CD14-positive monocyte (primary cell): ENCODE measurements at regions not wholly inside any gene's neighbourhood (a gene's known extent, or its start where the extent isn't known, plus 50 kb on each side); places are given as distances from the start of the nearest gene placed in this dataset.
A peak's percentile ranks its signal among the peaks of the same experiment; 100 is the strongest.

Source experiments
- DNase-seq, 3 donors: peaks; one replicate each; pipeline ENCODE4 v3.0.0-alpha.2; 2011 to 2022
- H2AFZ ChIP-seq: 2 replicates; pipeline ENCODE4 v1.6.0; 2012; ENCODE audit warnings: mild to moderate bottlenecking, low read depth, low read length, inconsistent platforms; ENCODE audit not compliant: insufficient read depth, poor library complexity, severe bottlenecking
- H3K27ac ChIP-seq, 2 donors: 1 replicate in 1 of 2; 2 replicates in 1 of 2; pipeline ENCODE4 v1.5.1; 2012 to 2013; ENCODE audit warnings: low read length in 2 of 2, control low read depth in 1 of 2, inconsistent platforms in 1 of 2, low read depth in 1 of 2, mild to moderate bottlenecking in 1 of 2
- H3K27me3 ChIP-seq, 2 donors: one replicate each; pipeline versions ENCODE4 v1.6.0 to v1.6.1; 2011 to 2013; ENCODE audit warnings: low read length in 2 of 2; ENCODE audit not compliant: control insufficient read depth in 2 of 2, insufficient read depth in 2 of 2
- H3K36me3 ChIP-seq, 2 donors: replicated peaks in 1 of 2; 1 replicate in 1 of 2; 2 replicates in 1 of 2; pipeline versions ENCODE4 v1.5.1 to v1.6.1; 2012 to 2013; ENCODE audit warnings: low read length in 2 of 2, control low read depth in 1 of 2, inconsistent platforms in 1 of 2, mild to moderate bottlenecking in 1 of 2; ENCODE audit not compliant: insufficient read depth in 2 of 2, control insufficient read depth in 1 of 2
- H3K4me1 ChIP-seq, 2 donors: 1 replicate in 1 of 2; 2 replicates in 1 of 2; pipeline versions ENCODE4 v1.5.1 to v1.6.1; 2012 to 2013; ENCODE audit warnings: low read length in 2 of 2, control low read depth in 1 of 2, inconsistent platforms in 1 of 2, mild to moderate bottlenecking in 1 of 2, moderate library complexity in 1 of 2; ENCODE audit not compliant: insufficient read depth in 2 of 2, control insufficient read depth in 1 of 2
- H3K4me2 ChIP-seq: replicated peaks from 2 replicates; pipeline ENCODE3; 2012; ENCODE audit warnings: low read length, moderate library complexity, mild to moderate bottlenecking; ENCODE audit not compliant: poor library complexity, severe bottlenecking; ENCODE audit errors: extremely low read depth
- H3K4me3 ChIP-seq, 3 experiments: fragments of 200-600 bp in 1 of 3; sonication (generic) in 1 of 3; replicated peaks in 1 of 3; 1 replicate in 2 of 3; 2 replicates in 1 of 3; pipeline ENCODE4 v1.5.1; 2011 to 2013; ENCODE audit warnings: low read length in 3 of 3, mild to moderate bottlenecking in 3 of 3, control low read depth in 2 of 3, low read depth in 2 of 3, inconsistent platforms in 1 of 3, moderate library complexity in 1 of 3
- H3K79me2 ChIP-seq: 2 replicates; pipeline ENCODE4 v1.6.0; 2012; ENCODE audit warnings: mild to moderate bottlenecking, control low read depth, inconsistent platforms, low read length, moderate library complexity; ENCODE audit not compliant: insufficient read depth
- H3K9ac ChIP-seq: 2 replicates; pipeline ENCODE4 v1.6.0; 2017; ENCODE audit warnings: low read length, mild to moderate bottlenecking; ENCODE audit not compliant: insufficient read depth, poor library complexity, severe bottlenecking
- H3K9me3 ChIP-seq, 2 donors: replicated peaks in 1 of 2; 1 replicate in 1 of 2; 2 replicates in 1 of 2; pipeline versions ENCODE4 v1.5.1 to v1.6.1; 2012 to 2013; ENCODE audit warnings: low read length in 2 of 2, control low read depth in 1 of 2; ENCODE audit not compliant: control insufficient read depth in 1 of 2, insufficient read depth in 1 of 2
- H4K20me1 ChIP-seq: 2 replicates; pipeline ENCODE4 v1.6.0; 2012; ENCODE audit warnings: mild to moderate bottlenecking, low read length, control low read depth, moderate library complexity; ENCODE audit not compliant: insufficient read depth
- H3K27ac Mint-ChIP-seq, 7 donors: one replicate each; pipeline ENCODE4 v1.8.0; 2020; ENCODE audit warnings: mild to moderate bottlenecking in 7 of 7, mixed read lengths in 7 of 7, moderate library complexity in 6 of 7, inconsistent platforms in 2 of 7
- H3K27me3 Mint-ChIP-seq, 3 donors: one replicate each; pipeline ENCODE4 v1.8.0; 2021 to 2022; ENCODE audit warnings: low read depth in 3 of 3, mild to moderate bottlenecking in 3 of 3, mixed read lengths in 3 of 3, moderate library complexity in 3 of 3, inconsistent platforms in 1 of 3
- H3K36me3 Mint-ChIP-seq, 2 donors: one replicate each; pipeline ENCODE4 v1.8.0; 2020; ENCODE audit warnings: mixed read lengths in 2 of 2, inconsistent platforms in 1 of 2, mild to moderate bottlenecking in 1 of 2
- H3K4me1 Mint-ChIP-seq: one replicate; pipeline ENCODE4 v1.8.0; 2020; ENCODE audit warnings: mild to moderate bottlenecking, mixed read lengths
- H3K4me3 Mint-ChIP-seq, 2 donors: one replicate each; pipeline ENCODE4 v1.8.0; 2020; ENCODE audit warnings: mild to moderate bottlenecking in 2 of 2, mixed read lengths in 2 of 2, moderate library complexity in 1 of 2
- H3K9me3 Mint-ChIP-seq, 7 donors: one replicate each; pipeline ENCODE4 v1.8.0; 2020 to 2022; ENCODE audit warnings: mixed read lengths in 7 of 7, mild to moderate bottlenecking in 6 of 7, moderate library complexity in 6 of 7, inconsistent platforms in 2 of 7
- WGBS: methylation state at CpG from one replicate; pipeline ENCODE4 v1.1.5; 2013; ENCODE audit warnings: missing lambda C conversion rate; ENCODE audit not compliant: insufficient coverage; 5-methylcytosine and 5-hydroxymethylcytosine counted together
- intact Hi-C, 2 donors: fragments of 100-400 bp; cut with micrococcal nuclease; formaldehyde crosslinking; loops; one replicate each; pipeline versions ENCODE4 v1.15.0 to v1.15.1; 2023
- TF ChIP-seq, protein P1 (sequence below): fragments of 200-600 bp; IDR thresholded peaks from one replicate; pipeline ENCODE4 v1.8.0; 2022; ENCODE audit warnings: antibody characterized with exemption, mild to moderate bottlenecking

DNA sequence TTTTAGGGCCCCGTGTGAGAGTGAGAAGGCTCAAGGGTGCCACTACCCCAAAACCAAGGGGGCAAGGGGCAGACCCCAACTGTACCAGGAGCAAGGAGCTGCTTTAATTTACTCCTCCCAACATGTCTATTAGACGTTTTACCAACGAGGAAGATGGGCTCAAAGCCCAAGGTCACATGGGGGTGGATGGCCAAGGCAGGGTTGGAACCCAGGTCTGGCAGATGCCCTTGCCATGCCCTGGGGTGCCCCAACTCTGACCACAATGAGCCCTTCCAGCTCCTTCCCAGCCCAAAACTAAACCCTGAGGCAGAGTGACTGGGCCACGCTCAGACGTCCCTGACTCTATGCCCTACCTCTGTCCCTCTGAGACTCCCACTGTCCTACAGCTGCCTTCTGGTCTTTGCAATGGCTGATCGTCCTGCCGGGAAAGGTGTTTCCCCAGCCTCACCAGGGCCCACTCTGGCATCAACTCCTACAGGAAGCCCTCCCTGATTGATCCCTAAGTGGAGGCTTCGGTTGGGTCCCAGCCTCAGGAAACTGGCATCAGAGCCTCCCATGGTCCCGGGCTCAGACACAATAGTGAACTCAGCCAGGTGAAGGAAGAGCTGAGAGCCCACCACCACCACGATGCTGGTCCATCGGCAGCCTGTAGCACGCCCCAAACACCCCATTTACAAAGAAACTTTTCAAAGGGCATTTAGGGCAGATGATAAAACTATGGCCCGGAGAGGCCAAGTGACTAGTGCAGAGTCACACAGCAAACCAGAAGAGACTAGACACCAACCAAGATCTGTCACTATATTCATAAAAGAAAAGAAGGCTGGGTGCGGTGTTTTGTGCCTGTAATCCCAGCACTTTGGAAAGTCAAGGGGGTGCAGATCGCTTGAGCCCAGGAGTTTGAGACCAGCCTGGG, 60.2 kb upstream of the MYL10 start:
- Histone ChIP-seq H3K4me1 (peaks cover 17 to 23% of the 10 kb centered on the region in 2 donors), H3K4me2 (no peak overlapping the region), H3K27me3 (no peaks in the 10 kb centered on the region), H3K36me3 (no peaks in the 10 kb centered on the region), H2AFZ (peak overlapping the region; percentile 72), H3K4me3 (no peak overlapping the region), H3K9ac (no peak overlapping the region), H3K27ac (no peak overlapping the region), H3K79me2 (no peaks in the 10 kb centered on the region), H3K9me3 (no peaks in the 10 kb centered on the region), H4K20me1 (no peaks in the 10 kb centered on the region)
- 92% methylated on average over 6 of the region's 15 CpGs for WGBS
- H3K4me1 Mint-ChIP-seq = peaks cover 23% of the 10 kb centered on the region
- peak overlapping the region in 1 of 7 donors; percentile 44 for H3K27ac Mint-ChIP-seq
- no peak overlapping the region for H3K4me3 Mint-ChIP-seq
- intact Hi-C loops = loop anchor here (1.0 to 5.0 kb wide), 5 partner anchors 28 to 168 kb away; no protein-coding TSS in a partner anchor
- peaks cover 0 to 2% (median 0%) of the 10 kb centered on the region in 7 donors for H3K9me3 Mint-ChIP-seq
- DNase-seq = no peak
- H3K36me3 Mint-ChIP-seq = no peaks in the 10 kb centered on the region
- peaks cover 0 to 5% (median 0%) of the 10 kb centered on the region in 3 donors for H3K27me3 Mint-ChIP-seq
- TF ChIP-seq, protein P1, sequence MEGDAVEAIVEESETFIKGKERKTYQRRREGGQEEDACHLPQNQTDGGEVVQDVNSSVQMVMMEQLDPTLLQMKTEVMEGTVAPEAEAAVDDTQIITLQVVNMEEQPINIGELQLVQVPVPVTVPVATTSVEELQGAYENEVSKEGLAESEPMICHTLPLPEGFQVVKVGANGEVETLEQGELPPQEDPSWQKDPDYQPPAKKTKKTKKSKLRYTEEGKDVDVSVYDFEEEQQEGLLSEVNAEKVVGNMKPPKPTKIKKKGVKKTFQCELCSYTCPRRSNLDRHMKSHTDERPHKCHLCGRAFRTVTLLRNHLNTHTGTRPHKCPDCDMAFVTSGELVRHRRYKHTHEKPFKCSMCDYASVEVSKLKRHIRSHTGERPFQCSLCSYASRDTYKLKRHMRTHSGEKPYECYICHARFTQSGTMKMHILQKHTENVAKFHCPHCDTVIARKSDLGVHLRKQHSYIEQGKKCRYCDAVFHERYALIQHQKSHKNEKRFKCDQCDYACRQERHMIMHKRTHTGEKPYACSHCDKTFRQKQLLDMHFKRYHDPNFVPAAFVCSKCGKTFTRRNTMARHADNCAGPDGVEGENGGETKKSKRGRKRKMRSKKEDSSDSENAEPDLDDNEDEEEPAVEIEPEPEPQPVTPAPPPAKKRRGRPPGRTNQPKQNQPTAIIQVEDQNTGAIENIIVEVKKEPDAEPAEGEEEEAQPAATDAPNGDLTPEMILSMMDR = no peak

DNA sequence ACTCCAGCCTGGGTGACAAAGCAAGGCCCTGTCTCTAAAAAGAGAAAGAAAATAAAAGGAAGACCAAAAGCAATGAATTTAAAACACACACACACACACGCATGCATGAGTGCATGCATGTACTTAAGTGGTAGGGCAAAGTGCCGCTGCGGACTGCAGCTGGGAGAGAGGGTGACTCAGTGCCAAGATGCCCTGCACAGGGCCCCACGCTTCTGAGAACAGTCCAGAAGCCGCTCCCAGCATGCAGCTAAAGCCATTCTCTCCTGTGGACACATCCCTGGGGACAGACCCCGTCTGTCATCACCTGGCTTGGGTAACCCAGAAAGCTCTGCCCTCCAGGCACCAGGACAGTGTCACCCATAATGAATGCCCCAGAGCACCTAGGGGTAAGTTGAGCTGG, 61.0 kb upstream of the MYL10 start:
- DNase-seq = no peak
- no peak overlapping the region for H3K27ac ChIP-seq
- H3K4me1 ChIP-seq = peaks cover 17 to 23% of the 10 kb centered on the region in 2 donors
- 89% methylated on average over 4 of the region's 6 CpGs for WGBS
- Mint-ChIP-seq H3K36me3 (no peaks in the 10 kb centered on the region), H3K27ac (no peak overlapping the region), H3K9me3 (peaks cover 0 to 2% (median 0%) of the 10 kb centered on the region in 7 donors), H3K4me3 (no peak overlapping the region), H3K27me3 (peaks cover 0 to 5% (median 0%) of the 10 kb centered on the region in 3 donors), H3K4me1 (peaks cover 23% of the 10 kb centered on the region)
- H3K4me3 ChIP-seq = no peak overlapping the region
- H3K36me3 ChIP-seq = no peaks in the 10 kb centered on the region
- no peaks in the 10 kb centered on the region for H3K27me3 ChIP-seq
- no peaks in the 10 kb centered on the region for H3K79me2 ChIP-seq
- intact Hi-C loops = no loop called here
- no peaks in the 10 kb centered on the region for H3K9me3 ChIP-seq
- H2AFZ ChIP-seq = no peak overlapping the region
- H3K9ac ChIP-seq = no peak overlapping the region
- H4K20me1 ChIP-seq = no peaks in the 10 kb centered on the region
- TF ChIP-seq, protein P1 = no peak
- no peak overlapping the region for H3K4me2 ChIP-seq
